ENCODE measurements at regions not wholly inside any gene's neighbourhood (a gene's known extent, or its start where the extent isn't known, plus 50 kb on each side); places are given as distances from the start of the nearest gene placed in this dataset.

GRCh38 chr1:226467443-226467842 lies 59.5 kb upstream of the PARP1 start:
- TF ChIP-seq POLR2A (IDR thresholded peaks at IDR 0.05): no peak
- no peak for TF ChIP-seq CTCF (IDR thresholded peaks at IDR 0.05)

Measured in uterus (tissue), 2 donors.